Psoas muscle (tissue), 7 donors: ENCODE measurements at regions not wholly inside any gene's neighbourhood (a gene's known extent, or its start where the extent isn't known, plus 50 kb on each side); places are given as distances from the start of the nearest gene placed in this dataset.

ENCODE experiments used
- ATAC-seq, 4 donors: fragments of 200-7000 bp; cut with Tn5 transposase; one replicate each; pipeline ENCODE4 v1.9.1; 2020; ENCODE audit warnings: moderate library complexity in 3 of 4, mild to moderate bottlenecking in 2 of 4
- DNase-seq, 2 donors: peaks; one replicate each; pipeline ENCODE4 v3.0.0-alpha.2; 2020
- H3K27ac ChIP-seq: fragments of 200-600 bp; one replicate; pipeline ENCODE4 v1.8.0; 2022
- H3K27me3 ChIP-seq, 3 donors: fragments of 200-600 bp in 1 of 3; one replicate each; pipeline versions ENCODE4 v1.6.1 to v1.8.0; 2013 to 2022; ENCODE audit warnings: low read length in 2 of 3, mild to moderate bottlenecking in 2 of 3, moderate library complexity in 1 of 3; ENCODE audit not compliant: insufficient read depth in 3 of 3
- H3K36me3 ChIP-seq, 2 donors: fragments of 200-600 bp in 1 of 2; one replicate each; pipeline versions ENCODE4 v1.6.1 to v1.8.0; 2013 to 2022; ENCODE audit warnings: low read depth in 1 of 2, mild to moderate bottlenecking in 1 of 2, moderate library complexity in 1 of 2; ENCODE audit not compliant: insufficient read depth in 1 of 2
- H3K4me1 ChIP-seq: fragments of 200-600 bp; one replicate; pipeline ENCODE4 v1.8.0; 2022
- H3K4me3 ChIP-seq: fragments of 200-600 bp; one replicate; pipeline ENCODE4 v1.8.0; 2022; ENCODE audit warnings: mild to moderate bottlenecking
- H3K9me3 ChIP-seq: fragments of 200-600 bp; one replicate; pipeline ENCODE4 v1.8.0; 2022
- WGBS, 3 donors: extraction: QIAGEN DNeasy Blood & Tissue Kit; methylation state at CpG; one replicate each; pipeline versions ENCODE4 v1.1.6 to v1.1.7; 2013; 5-methylcytosine and 5-hydroxymethylcytosine counted together
- intact Hi-C, 2 donors: fragments of 100-400 bp; cut with DNase I; formaldehyde crosslinking; loops; one replicate each; pipeline versions ENCODE4 v1.11.0 to v1.14.2; 2022
- TF ChIP-seq, protein P1 (sequence below): fragments of 200-600 bp; IDR thresholded peaks from one replicate; pipeline ENCODE4 v1.8.0; 2022; ENCODE audit warnings: antibody characterized with exemption
- donor health status: healthy with polysubstance abuse.
- donor health status: DM: no; HTN: no; CAD: no; lungs with moderate emphysema.
- donor health status: Bipolar disorder and iron deficiency.
- donor health status: healthy.
- donor health status: DM: yes; HTN: yes; CAD: no.
- donor health status: DM: no; HTN: no; CAD: no.
- donor health status: DM: yes; HTN: yes; CAD: no.

DNA sequence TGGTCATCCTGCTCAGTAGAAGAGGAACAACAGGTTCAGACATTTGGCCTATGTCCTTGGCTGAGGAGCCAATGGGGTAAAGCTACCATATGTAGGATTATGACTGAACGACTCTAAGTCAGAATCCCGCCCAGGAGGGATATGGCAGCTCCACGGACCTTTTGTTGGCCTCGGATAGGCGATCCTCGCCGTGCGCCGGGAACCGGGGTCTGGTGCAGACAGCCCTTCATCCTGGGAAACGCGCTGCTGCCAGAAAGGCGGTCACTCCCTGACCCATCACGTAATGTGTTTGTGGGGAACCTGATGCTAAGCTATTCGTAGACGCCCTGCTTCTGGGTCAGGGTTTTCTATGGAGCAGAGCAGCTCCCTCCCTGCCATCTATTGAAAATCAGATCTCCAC is 178.9 kb upstream of the ALG10B start:
- intact Hi-C loops, result loop anchor here (2.0 to 5.0 kb wide), 2 partner anchors 177 to 180 kb away; partner anchors contain the start of gene ALG10B (in 1 of the 2)
- Histone ChIP-seq H3K36me3 (no peaks in the 10 kb centered on the region), H3K27ac (no peak overlapping the region), H3K27me3 (peaks cover 0 to 10% (median 2%) of the 10 kb centered on the region in 3 donors), H3K4me1 (peaks cover 6% of the 10 kb centered on the region), H3K9me3 (no peaks in the 10 kb centered on the region), H3K4me3 (peak overlapping the region; percentile 65)
- peak in 1 of 4 donors; percentile 13 for ATAC-seq
- no peak for DNase-seq
- 40 to 55% (median 43%) methylated on average over 16 of the region's 16 CpGs for WGBS, 3 donors
- TF ChIP-seq, protein P1, sequence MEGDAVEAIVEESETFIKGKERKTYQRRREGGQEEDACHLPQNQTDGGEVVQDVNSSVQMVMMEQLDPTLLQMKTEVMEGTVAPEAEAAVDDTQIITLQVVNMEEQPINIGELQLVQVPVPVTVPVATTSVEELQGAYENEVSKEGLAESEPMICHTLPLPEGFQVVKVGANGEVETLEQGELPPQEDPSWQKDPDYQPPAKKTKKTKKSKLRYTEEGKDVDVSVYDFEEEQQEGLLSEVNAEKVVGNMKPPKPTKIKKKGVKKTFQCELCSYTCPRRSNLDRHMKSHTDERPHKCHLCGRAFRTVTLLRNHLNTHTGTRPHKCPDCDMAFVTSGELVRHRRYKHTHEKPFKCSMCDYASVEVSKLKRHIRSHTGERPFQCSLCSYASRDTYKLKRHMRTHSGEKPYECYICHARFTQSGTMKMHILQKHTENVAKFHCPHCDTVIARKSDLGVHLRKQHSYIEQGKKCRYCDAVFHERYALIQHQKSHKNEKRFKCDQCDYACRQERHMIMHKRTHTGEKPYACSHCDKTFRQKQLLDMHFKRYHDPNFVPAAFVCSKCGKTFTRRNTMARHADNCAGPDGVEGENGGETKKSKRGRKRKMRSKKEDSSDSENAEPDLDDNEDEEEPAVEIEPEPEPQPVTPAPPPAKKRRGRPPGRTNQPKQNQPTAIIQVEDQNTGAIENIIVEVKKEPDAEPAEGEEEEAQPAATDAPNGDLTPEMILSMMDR, result no peak

DNA sequence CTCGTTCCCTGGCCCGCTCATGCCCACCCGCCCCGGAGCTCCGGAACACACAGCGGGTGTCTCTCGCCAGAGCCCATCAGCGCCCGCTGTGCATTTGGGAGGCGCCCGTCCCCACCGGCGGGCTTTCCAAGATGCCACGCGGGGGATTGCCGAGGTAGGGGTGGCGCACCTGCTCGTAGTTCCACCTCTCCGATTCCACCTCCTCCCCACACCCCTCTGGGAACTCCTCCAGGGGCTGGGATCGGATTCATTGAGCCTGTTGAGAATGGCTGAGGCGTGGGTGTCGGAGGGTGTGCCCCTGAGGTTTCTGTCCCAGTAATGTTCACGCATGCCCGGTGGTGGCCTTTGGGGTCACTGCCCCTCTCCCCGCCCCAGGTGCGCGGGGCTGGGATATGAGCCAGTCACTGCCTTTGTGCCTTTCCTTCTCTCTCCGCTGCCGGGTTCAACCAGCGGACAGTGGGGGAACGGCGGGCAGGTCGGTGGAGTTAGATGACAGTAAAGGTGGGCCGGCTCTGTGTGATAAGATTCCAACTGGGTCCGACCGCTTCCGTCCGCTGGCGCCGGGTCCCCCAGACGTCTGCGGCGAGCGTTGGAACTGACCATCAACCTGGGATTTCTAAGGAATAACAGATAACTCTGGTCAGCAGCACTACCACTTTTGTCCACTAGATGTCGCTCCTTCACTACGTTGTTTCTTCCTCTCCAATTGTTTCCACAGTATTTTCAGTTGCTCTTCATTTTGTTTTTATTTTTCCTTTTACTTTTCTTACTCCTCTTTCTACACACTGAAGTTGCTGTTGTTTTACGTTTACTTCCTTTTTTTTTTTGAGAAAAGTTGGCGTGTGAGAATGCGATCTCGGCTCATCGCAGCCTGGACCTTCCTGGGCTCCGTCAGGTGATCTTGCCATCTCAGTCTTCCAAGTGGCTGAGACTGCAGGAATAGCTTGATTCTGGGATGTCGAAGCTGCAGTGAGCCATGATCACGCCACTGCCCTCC is 178.1 kb upstream of the ALG10B start:
- H3K9me3 ChIP-seq, result no peaks in the 10 kb centered on the region
- H3K4me3 ChIP-seq, result peak overlapping the region; percentile 65
- H3K4me1 ChIP-seq, result peaks cover 6% of the 10 kb centered on the region
- H3K27ac ChIP-seq, result no peak overlapping the region
- DNase-seq (no peak), ATAC-seq (peak; percentile 68 to 91 (median 73))
- TF ChIP-seq, protein P1, result peak; percentile 98
- intact Hi-C loops, result loop anchor here (2.0 to 5.0 kb wide), 2 partner anchors 176 to 179 kb away; partner anchors contain the start of gene ALG10B (in 1 of the 2)
- WGBS, 3 donors, result 4 to 14% (median 5%) methylated on average over 50 to 54 of the region's 54 CpGs
- peaks cover 0 to 10% (median 2%) of the 10 kb centered on the region in 3 donors for H3K27me3 ChIP-seq
- no peaks in the 10 kb centered on the region for H3K36me3 ChIP-seq

DNA sequence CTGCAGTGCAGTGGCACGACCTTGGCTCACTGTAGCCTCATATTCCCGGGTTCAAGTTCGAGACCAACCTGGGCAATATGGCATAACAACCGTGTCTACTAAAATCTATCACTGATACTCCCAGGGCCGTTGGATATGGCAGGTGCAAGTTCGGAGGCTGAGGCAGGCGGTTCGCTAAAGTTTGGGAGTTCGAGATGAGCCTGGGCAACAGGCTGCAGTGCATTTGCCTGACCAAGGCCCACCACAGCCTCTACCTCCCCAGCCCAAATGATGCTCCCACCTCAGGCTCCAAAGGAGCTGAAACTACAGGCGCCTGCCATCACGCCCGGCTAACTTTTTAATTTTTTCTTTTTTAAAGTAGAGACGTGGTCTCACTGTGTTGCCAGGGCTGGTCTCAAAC is 177.1 kb upstream of the ALG10B start:
- WGBS, 3 donors, result 78 to 84% (median 80%) methylated on average over 13 of the region's 13 CpGs

DNA sequence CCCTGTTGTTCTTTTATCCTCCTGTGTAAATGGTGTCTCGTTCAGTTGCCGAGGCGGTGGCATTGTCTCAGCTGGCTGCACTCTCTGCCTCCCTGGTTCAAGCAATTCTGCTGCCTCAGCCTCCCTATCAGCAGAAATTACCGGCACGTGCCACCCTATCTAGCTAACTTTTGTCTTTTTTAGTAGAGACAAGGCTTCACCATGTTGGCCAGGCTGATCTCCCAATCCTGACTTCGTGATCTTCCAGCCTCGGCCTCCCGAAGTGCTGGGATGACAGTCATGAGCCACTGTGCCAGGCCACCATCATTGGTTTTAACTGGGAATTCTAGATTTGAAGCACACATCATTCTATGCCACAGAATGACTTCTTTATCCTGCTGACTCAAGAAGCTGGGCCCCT is 175.3 kb upstream of the ALG10B start:
- TF ChIP-seq, protein P1, result no peak
- DNase-seq (no peak), ATAC-seq (no peak)
- 82 to 86% (median 86%) methylated on average over 8 of the region's 8 CpGs for WGBS, 3 donors
- intact Hi-C loops, result no loop called here
- Histone ChIP-seq H3K27me3 (peaks cover 0 to 10% (median 2%) of the 10 kb centered on the region in 3 donors), H3K9me3 (no peaks in the 10 kb centered on the region), H3K27ac (no peak overlapping the region), H3K4me3 (no peak overlapping the region), H3K36me3 (no peaks in the 10 kb centered on the region), H3K4me1 (peaks cover 6% of the 10 kb centered on the region)

More for the DNA sequence above, 177.1 kb upstream of the ALG10B start:
- Histone ChIP-seq H3K27me3 (peaks cover 0 to 10% (median 2%) of the 10 kb centered on the region in 3 donors), H3K27ac (no peak overlapping the region), H3K4me1 (peaks cover 6% of the 10 kb centered on the region), H3K4me3 (no peak overlapping the region), H3K36me3 (no peaks in the 10 kb centered on the region), H3K9me3 (no peaks in the 10 kb centered on the region)
- no peak for DNase-seq
- TF ChIP-seq, protein P1, result no peak
- ATAC-seq, result no peak
- intact Hi-C loops, result loop anchor here (2.0 to 5.0 kb wide), 2 partner anchors 175 to 178 kb away; partner anchors contain the start of gene ALG10B (in 1 of the 2)
